ENCODE measurements at regions not wholly inside any gene's neighbourhood (a gene's known extent, or its start where the extent isn't known, plus 50 kb on each side); places are given as distances from the start of the nearest gene placed in this dataset.

DNA sequence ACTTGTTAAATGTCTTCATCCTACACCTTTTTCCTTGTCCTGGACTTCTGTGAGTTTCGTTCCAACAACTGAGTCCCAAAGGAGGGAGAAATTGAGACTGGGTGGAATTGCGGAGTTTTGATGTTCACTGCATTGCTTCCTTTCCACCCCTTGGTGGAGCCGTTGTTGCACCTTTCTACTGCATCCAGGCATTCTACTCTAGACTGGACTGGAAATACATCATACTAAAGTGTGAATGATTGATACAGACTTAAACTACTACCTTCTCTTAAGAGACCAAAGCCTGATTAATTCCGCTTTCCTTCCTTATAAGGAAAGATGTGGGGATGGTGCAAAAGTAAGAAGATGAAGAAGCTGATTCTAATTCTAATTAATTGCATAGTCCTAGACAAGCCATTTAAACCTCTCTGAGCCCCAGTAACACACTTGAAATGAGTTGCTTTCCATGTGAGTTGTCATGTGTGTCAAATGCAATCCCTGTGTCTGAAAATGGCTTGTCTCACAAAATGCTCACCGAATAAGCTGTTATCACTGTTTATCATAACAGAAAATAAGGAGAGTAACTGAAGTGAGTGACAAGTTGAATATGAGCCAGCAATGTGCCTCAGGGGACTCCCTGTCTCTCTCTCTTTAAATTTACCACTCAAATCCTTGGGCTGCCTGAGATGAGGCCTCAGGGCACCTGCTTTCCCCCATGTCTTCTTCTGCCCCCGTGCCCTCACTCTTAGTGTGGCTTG is 338.3 kb upstream of the CHD6 start:
- Histone ChIP-seq H3K27ac (ENCODE audit: low read length) (no peak overlapping the region), H3K4me3 (ENCODE audit: low read length) (no peak overlapping the region), H3K9me3 (replicated peaks; ENCODE audit: control insufficient read depth, low read depth, low read length) (no peaks in the 10 kb centered on the region), H3K27me3 (ENCODE audit: control insufficient read depth, insufficient read depth, low read length) (no peaks in the 10 kb centered on the region), H3K4me1 (ENCODE audit: control insufficient read depth, insufficient read depth, low read length) (no peaks in the 10 kb centered on the region), H3K36me3 (ENCODE audit: control insufficient read depth, insufficient read depth, low read length) (no peaks in the 10 kb centered on the region)
- DNase-seq = peak; percentile 16
- WGBS (ENCODE audit: insufficient coverage) = no CpG with 5 or more reads among the region's 6 CpGs

DNA sequence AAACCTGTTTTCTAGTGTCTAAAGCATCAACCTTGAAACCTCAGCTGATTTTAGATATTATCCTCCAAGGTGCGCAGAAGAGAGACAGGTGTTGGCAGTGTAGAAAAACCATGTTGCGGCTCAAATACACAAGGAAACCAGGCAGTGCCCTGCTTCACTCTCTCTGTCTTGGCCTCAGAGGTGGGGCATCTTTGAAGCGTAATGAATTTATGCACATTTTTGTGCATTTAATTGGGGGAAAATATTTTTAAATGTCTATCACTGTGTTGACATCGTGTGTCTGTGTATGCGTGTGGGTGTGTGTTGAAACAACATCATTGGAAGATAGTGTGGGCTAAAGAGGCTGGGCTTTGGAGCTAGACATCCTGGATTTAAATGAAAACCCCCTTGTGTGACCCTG is 334.0 kb upstream of the CHD6 start:
- no peak overlapping the region for H3K4me3 ChIP-seq (ENCODE audit: low read length)
- no peak overlapping the region for H3K27ac ChIP-seq (ENCODE audit: low read length)

DNA sequence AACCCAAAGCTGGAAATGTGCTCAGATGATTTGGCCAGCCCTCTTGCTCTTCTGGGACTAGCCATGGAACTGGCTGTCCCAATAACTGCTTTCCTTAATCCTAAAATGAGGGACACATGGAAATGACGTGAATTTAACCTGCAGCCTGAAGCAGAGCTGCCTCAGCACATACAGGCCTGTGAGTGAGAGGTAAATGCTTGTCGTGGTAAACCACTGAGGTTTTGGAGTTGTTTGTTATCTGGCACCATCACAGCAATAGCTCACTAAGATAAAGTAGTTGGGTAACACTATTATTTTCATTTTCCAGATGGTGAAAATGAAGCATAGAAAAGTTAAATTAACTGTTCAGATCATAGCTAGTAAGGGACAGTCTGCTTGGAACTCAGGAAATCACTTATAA is 333.4 kb upstream of the CHD6 start:
- no peak for DNase-seq
- Histone ChIP-seq H3K4me3 (ENCODE audit: low read length) (no peak overlapping the region), H3K4me1 (ENCODE audit: control insufficient read depth, insufficient read depth, low read length) (no peaks in the 10 kb centered on the region), H3K36me3 (ENCODE audit: control insufficient read depth, insufficient read depth, low read length) (no peaks in the 10 kb centered on the region), H3K9me3 (replicated peaks; ENCODE audit: control insufficient read depth, low read depth, low read length) (no peaks in the 10 kb centered on the region), H3K27me3 (ENCODE audit: control insufficient read depth, insufficient read depth, low read length) (no peaks in the 10 kb centered on the region), H3K27ac (ENCODE audit: low read length) (no peak overlapping the region)
- WGBS (ENCODE audit: insufficient coverage) = 50% methylated on average over 1 of the region's 2 CpGs

More for the DNA sequence above, 334.0 kb upstream of the CHD6 start:
- WGBS (ENCODE audit: insufficient coverage) = 76% methylated on average over 5 of the region's 5 CpGs
- Histone ChIP-seq H3K27me3 (ENCODE audit: control insufficient read depth, insufficient read depth, low read length) (no peaks in the 10 kb centered on the region), H3K9me3 (replicated peaks; ENCODE audit: control insufficient read depth, low read depth, low read length) (no peaks in the 10 kb centered on the region), H3K4me1 (ENCODE audit: control insufficient read depth, insufficient read depth, low read length) (no peaks in the 10 kb centered on the region), H3K36me3 (ENCODE audit: control insufficient read depth, insufficient read depth, low read length) (no peaks in the 10 kb centered on the region)
- DNase-seq = no peak

DNA sequence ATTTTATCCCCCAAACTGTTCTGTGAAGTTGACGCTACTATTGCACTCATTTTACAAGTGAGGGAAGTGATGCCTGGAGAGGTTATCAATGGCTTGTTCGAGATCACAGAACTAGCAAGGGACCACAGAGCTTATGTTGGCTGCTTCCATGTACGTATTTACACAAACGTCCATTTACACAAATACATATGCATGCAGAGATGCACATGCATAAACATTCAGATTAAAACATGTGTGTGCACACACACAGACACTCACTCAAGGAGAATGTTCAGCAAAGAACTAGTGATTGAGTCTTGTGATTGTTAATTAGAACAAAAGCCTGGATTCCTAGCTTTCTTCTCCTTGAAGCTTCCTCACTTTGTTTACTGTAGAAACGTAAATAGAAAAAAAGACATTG is 321.5 kb upstream of the CHD6 start:
- Histone ChIP-seq H3K36me3 (ENCODE audit: control insufficient read depth, insufficient read depth, low read length) (no peaks in the 10 kb centered on the region), H3K27ac (ENCODE audit: low read length) (no peak overlapping the region), H3K4me3 (ENCODE audit: low read length) (no peak overlapping the region), H3K4me1 (ENCODE audit: control insufficient read depth, insufficient read depth, low read length) (no peaks in the 10 kb centered on the region), H3K27me3 (ENCODE audit: control insufficient read depth, insufficient read depth, low read length) (no peaks in the 10 kb centered on the region), H3K9me3 (replicated peaks; ENCODE audit: control insufficient read depth, low read depth, low read length) (no peaks in the 10 kb centered on the region)
- WGBS (ENCODE audit: insufficient coverage) = 83% methylated on average over 1 of the region's 5 CpGs
- no peak for DNase-seq

DNA sequence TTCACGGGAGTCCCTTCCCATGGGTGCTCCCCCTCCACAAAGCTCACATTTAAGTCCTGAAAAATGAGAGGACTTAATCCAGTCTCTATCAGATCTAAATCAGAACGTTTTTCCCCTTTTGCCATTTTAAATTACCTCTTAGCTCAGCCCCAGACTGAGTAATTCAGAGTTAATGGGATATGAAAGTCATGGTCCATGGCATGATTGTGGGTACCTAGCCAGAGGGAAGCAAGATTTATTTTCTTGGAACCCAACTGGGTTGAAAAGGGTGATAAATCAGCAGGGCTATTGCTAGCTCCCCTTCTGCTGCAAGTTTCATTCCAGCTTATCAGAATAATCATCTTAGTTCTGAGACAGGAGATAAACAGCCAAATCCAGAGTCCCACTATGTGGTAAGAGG is 320.2 kb upstream of the CHD6 start:
- DNase-seq = no peak
- WGBS (ENCODE audit: insufficient coverage) = 75% methylated on average over 1 of the region's 2 CpGs
- Histone ChIP-seq H3K9me3 (replicated peaks; ENCODE audit: control insufficient read depth, low read depth, low read length) (no peaks in the 10 kb centered on the region), H3K27me3 (ENCODE audit: control insufficient read depth, insufficient read depth, low read length) (no peaks in the 10 kb centered on the region), H3K4me1 (ENCODE audit: control insufficient read depth, insufficient read depth, low read length) (no peaks in the 10 kb centered on the region), H3K27ac (ENCODE audit: low read length) (no peak overlapping the region), H3K4me3 (ENCODE audit: low read length) (no peak overlapping the region), H3K36me3 (ENCODE audit: control insufficient read depth, insufficient read depth, low read length) (no peaks in the 10 kb centered on the region)

DNA sequence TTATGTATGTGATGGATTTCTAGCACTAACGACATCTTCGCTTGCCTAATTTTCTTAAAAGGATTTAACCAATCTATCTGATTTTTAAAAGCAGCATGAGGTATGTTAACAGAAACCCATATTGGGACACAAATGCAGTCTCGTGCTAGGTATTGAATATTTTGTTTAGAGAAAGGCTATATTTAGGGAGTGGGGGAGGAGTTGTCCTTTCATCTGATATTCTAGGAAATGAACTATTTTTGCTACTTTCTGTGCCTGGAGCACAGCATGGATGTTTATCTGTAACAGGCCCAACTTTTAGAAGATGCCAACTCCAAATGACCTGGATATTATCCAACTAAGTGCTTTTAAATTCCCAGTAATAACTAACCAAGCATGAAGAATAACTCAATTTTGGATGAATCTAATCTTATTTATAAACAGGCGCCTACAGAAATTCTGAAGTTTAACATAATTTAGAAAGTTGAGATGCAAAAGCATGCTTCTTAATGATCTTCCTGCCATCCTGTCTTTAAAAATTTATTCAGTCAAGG is 317.1 kb upstream of the CHD6 start:
- no peaks in the 10 kb centered on the region for H3K9me3 ChIP-seq (replicated peaks; ENCODE audit: control insufficient read depth, low read depth, low read length)
- no peak overlapping the region for H3K4me3 ChIP-seq (ENCODE audit: low read length)
- DNase-seq = no peak
- H3K36me3 ChIP-seq (ENCODE audit: control insufficient read depth, insufficient read depth, low read length) = no peaks in the 10 kb centered on the region
- H3K27me3 ChIP-seq (ENCODE audit: control insufficient read depth, insufficient read depth, low read length) = no peaks in the 10 kb centered on the region
- H3K27ac ChIP-seq (ENCODE audit: low read length) = no peak overlapping the region
- 14% methylated on average over 1 of the region's 4 CpGs for WGBS (ENCODE audit: insufficient coverage)
- H3K4me1 ChIP-seq (ENCODE audit: control insufficient read depth, insufficient read depth, low read length) = no peaks in the 10 kb centered on the region

DNA sequence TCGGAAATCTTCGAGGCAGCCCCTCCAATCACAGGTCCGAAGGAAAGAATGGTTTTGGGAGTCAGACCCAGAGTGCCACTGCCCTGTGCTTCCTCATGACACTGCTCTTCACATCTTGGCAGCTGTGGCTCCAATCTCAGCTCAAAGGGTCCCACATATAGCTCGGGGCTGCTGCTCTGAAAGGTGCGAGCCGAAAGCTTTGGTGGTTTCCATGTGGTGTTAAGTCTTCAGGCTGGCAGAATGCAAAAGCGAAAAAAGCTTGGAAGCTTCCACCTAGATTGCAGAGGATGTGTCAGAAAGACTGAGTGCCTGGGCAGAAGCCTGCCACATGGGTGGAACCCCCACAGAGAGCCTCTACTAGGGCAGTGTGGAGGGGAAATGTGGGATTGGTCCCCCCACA is 314.3 kb upstream of the CHD6 start:
- no peak for DNase-seq
- Histone ChIP-seq H3K36me3 (ENCODE audit: control insufficient read depth, insufficient read depth, low read length) (no peaks in the 10 kb centered on the region), H3K4me1 (ENCODE audit: control insufficient read depth, insufficient read depth, low read length) (peaks cover 3% of the 10 kb centered on the region), H3K9me3 (replicated peaks; ENCODE audit: control insufficient read depth, low read depth, low read length) (no peaks in the 10 kb centered on the region), H3K27me3 (ENCODE audit: control insufficient read depth, insufficient read depth, low read length) (no peaks in the 10 kb centered on the region), H3K27ac (ENCODE audit: low read length) (no peak overlapping the region), H3K4me3 (ENCODE audit: low read length) (no peak overlapping the region)
- 81% methylated on average over 7 of the region's 7 CpGs for WGBS (ENCODE audit: insufficient coverage)

DNA sequence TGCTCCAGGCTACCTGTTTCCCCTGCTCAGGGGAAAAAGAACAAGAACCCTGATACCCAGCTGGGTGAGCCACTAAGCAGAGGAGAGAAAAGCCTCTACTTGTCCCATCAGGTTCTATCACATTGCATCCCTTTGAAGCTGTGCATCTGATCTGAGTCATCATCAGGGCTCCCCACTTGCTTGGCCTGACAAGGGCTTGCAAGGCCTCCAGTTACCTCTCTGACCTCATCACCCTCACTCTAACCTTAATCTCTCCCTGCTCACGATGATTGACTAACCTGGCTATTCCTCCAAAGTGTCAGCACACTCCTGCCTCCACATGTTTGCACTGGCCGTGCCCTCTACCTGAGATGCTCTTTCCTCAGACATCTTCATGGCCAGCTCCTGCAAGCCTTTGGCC is 309.5 kb upstream of the CHD6 start:
- WGBS (ENCODE audit: insufficient coverage) = 43% methylated on average over 2 of the region's 2 CpGs
- Histone ChIP-seq H3K36me3 (ENCODE audit: control insufficient read depth, insufficient read depth, low read length) (no peaks in the 10 kb centered on the region), H3K4me1 (ENCODE audit: control insufficient read depth, insufficient read depth, low read length) (peaks cover 4% of the 10 kb centered on the region), H3K27me3 (ENCODE audit: control insufficient read depth, insufficient read depth, low read length) (no peaks in the 10 kb centered on the region), H3K27ac (ENCODE audit: low read length) (no peak overlapping the region), H3K9me3 (replicated peaks; ENCODE audit: control insufficient read depth, low read depth, low read length) (no peaks in the 10 kb centered on the region), H3K4me3 (ENCODE audit: low read length) (no peak overlapping the region)
- no peak for DNase-seq

DNA sequence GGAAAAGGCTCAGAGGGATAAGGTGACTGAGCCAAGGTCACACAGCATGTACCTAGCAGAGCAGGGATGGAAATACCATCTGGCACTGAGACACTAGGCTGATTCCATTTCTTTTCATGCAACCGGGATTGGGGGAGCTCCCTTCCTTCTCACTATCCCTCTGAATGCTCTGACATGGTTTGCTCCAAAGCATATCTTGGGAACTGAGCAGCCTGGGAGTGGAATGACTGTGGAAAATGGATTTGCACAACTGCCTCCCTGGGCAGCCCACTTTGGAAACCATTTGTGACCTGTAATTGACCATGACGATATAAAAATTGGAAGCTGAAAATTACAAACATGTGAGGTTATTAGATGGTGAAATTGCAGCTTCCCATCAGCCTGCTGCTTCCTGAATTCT is 309.0 kb upstream of the CHD6 start:
- Histone ChIP-seq H3K4me3 (ENCODE audit: low read length) (no peak overlapping the region), H3K9me3 (replicated peaks; ENCODE audit: control insufficient read depth, low read depth, low read length) (no peaks in the 10 kb centered on the region), H3K4me1 (ENCODE audit: control insufficient read depth, insufficient read depth, low read length) (peaks cover 4% of the 10 kb centered on the region), H3K36me3 (ENCODE audit: control insufficient read depth, insufficient read depth, low read length) (no peaks in the 10 kb centered on the region), H3K27ac (ENCODE audit: low read length) (no peak overlapping the region), H3K27me3 (ENCODE audit: control insufficient read depth, insufficient read depth, low read length) (no peaks in the 10 kb centered on the region)
- peak; percentile 46 for DNase-seq
- no CpG with 5 or more reads among the region's 2 CpGs for WGBS (ENCODE audit: insufficient coverage)

DNA sequence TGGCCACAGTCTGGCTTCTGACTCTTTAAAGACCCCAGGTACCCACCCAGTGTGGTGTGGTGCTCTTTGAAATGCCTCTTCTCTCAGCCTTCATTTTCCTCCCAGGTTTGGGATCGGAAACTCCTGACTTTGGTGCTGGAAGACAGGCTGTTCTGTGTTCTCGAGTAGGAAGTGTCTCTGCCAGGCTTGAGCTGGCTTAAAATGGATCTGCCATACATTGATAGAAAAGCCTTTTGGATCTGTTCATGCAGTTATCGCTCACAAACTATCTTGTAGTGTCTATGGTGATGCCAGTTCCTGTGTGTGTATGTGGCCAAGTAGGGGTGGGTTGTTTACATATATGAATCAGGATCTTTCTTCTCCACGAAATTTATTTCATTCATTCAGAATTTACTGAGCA is 307.3 kb upstream of the CHD6 start:
- no peak for DNase-seq
- WGBS (ENCODE audit: insufficient coverage) = 100% methylated on average over 1 of the region's 4 CpGs
- no peak overlapping the region for H3K4me3 ChIP-seq (ENCODE audit: low read length)
- no peaks in the 10 kb centered on the region for H3K27me3 ChIP-seq (ENCODE audit: control insufficient read depth, insufficient read depth, low read length)
- no peaks in the 10 kb centered on the region for H3K9me3 ChIP-seq (replicated peaks; ENCODE audit: control insufficient read depth, low read depth, low read length)
- no peak overlapping the region for H3K27ac ChIP-seq (ENCODE audit: low read length)
- peaks cover 4% of the 10 kb centered on the region for H3K4me1 ChIP-seq (ENCODE audit: control insufficient read depth, insufficient read depth, low read length)
- H3K36me3 ChIP-seq (ENCODE audit: control insufficient read depth, insufficient read depth, low read length) = no peaks in the 10 kb centered on the region

DNA sequence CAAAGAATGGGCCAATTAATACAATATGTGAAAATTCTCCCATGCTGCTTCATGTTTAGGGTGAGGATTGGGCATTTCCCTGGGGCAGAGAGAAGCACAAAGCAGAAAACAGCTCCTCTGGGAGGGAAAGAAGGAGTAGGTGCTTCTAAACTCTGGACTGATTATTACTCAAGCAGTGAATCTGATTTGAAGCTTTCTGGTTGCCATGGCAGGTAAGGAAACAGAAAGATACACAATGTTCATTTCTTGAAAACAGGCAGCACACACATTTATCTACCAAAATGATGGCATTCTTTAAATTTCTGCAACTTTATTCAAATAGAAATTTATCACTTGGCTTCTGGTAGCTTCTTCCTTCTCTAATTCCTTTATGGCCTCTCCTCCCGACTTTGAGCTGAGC is 305.4 kb upstream of the CHD6 start:
- Histone ChIP-seq H3K4me1 (ENCODE audit: control insufficient read depth, insufficient read depth, low read length) (peaks cover 4% of the 10 kb centered on the region), H3K9me3 (replicated peaks; ENCODE audit: control insufficient read depth, low read depth, low read length) (no peaks in the 10 kb centered on the region), H3K4me3 (ENCODE audit: low read length) (no peak overlapping the region), H3K27ac (ENCODE audit: low read length) (no peak overlapping the region), H3K36me3 (ENCODE audit: control insufficient read depth, insufficient read depth, low read length) (no peaks in the 10 kb centered on the region), H3K27me3 (ENCODE audit: control insufficient read depth, insufficient read depth, low read length) (no peaks in the 10 kb centered on the region)
- no peak for DNase-seq
- WGBS (ENCODE audit: insufficient coverage) = no CpG with 5 or more reads among the region's 1 CpG

Measured in muscle of leg (tissue), 3 donors.